GM12874 (cell line): ENCODE measurements at regions not wholly inside any gene's neighbourhood (a gene's known extent, or its start where the extent isn't known, plus 50 kb on each side); places are given as distances from the start of the nearest gene placed in this dataset.
A peak's percentile ranks its signal among the peaks of the same experiment; 100 is the strongest.

Source experiments
- TF ChIP-seq, protein P1 (sequence below): IDR thresholded peaks from 2 replicates; pipeline ENCODE4 v1.5.1; 2011; ENCODE audit warnings: low read depth, mild to moderate bottlenecking, control low read depth, low read length, moderate library complexity; ENCODE audit not compliant: insufficient read depth

DNA sequence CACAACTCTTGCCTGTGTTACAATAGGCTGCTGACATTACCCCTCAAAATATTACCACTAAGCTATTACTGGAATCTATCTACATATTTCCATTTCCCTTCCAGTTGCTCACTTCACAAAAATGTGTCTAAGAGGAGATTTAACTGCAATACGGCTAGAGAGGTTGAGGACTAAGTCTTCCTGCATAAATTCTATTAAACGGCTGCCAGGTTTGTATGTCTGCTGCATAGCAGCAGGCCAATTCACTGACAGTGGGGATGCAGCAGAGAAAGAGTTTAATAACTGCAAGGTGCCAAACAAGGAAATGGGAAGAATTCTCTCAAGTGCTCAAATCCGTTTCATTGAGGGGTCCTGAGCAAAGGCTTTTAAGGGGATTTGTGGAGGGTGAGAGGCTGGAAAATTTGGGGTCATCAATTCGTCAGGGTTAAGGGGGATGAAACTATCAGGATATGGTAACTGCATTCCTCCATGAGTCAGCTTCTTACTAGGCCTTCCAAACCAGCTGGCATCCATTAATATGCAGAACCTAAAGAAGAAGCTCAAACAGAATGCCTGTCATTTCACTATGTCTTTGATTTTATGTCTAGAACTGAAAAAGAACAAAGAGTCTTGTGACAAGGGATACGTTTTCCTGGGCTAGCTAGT, 675.6 kb downstream of the TBL1XR1 start:
- TF ChIP-seq, protein P1, sequence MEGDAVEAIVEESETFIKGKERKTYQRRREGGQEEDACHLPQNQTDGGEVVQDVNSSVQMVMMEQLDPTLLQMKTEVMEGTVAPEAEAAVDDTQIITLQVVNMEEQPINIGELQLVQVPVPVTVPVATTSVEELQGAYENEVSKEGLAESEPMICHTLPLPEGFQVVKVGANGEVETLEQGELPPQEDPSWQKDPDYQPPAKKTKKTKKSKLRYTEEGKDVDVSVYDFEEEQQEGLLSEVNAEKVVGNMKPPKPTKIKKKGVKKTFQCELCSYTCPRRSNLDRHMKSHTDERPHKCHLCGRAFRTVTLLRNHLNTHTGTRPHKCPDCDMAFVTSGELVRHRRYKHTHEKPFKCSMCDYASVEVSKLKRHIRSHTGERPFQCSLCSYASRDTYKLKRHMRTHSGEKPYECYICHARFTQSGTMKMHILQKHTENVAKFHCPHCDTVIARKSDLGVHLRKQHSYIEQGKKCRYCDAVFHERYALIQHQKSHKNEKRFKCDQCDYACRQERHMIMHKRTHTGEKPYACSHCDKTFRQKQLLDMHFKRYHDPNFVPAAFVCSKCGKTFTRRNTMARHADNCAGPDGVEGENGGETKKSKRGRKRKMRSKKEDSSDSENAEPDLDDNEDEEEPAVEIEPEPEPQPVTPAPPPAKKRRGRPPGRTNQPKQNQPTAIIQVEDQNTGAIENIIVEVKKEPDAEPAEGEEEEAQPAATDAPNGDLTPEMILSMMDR = no peak

DNA sequence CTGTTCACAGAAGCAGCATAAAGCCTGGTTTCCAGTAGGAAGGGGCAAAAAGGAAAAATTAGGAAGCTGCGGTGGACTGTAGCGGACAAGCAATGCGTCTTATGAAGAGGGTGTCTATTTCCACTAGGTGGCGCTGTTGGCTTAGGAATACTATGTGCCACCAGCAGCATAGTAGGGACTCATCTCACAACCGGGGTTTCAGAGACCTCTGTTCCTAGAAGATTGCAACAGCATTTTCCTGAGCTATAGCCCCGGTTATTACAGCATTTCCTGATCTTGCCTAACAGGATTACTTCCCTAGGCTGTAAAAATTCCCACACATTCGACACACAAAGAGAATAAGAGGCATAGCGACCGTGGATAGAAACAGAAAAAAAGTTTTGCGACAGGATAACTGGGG, 683.0 kb downstream of the TBL1XR1 start:
- TF ChIP-seq, protein P1 = peak; percentile 42; the same call in 1 of the 2 replicates

DNA sequence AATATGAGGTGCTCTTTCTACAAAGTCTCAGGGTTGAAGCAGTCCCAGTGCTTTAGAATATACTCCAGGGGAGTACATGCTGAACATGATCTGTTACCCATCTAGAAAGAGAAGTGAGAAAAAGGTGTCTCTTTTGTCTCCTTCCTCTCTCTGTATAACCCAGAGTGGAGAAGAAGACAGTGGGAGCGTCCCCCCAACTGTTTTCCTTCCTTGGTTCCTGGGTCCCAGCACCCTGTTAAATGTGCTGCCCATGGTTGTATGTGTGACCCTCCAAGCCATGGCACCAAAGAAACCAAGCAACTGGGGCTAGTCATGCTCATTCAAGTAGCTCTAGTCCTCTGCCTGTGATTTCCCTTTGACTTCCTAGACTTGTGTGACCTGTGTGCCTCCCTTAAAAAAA, 683.7 kb downstream of the TBL1XR1 start:
- TF ChIP-seq, protein P1 = no peak

DNA sequence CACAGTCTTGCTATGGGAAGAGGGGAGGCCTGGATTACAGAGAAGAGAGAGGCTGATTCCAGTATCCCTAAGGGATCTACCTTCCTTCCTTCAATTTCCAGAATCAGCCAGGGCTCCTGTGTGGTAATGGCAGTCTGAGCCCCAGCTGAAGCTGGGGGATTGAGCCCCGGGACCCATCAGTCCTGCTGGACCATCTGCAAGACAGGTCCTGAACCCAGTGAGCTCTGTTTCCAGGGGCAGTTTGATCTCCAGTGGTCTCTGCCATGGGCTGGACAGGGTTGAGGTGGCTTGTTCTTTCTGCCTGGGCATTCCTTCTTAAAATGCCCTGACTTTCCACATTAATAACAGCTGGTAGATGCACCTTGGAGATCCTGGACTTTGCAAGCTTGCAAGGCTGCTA, 685.2 kb downstream of the TBL1XR1 start:
- TF ChIP-seq, protein P1 = no peak

DNA sequence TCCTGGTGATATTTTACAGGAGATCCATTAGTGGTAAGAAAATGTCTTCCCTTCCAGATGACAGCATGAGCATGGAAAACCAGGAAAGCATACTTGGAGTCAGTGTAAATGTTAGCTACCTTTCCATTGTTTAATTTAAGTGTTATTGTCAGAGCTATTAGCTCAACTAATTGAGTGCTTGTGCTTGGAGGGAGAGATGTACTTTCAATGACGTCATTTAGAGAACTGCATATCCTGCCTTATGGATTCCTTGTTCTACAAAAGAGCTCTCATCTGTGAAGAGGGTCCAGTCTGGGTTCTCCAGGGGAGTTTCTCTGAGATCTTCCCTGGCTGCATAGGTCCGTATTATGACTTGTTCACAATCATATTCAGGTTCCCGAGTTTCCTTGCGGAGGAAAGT, 687.2 kb downstream of the TBL1XR1 start:
- TF ChIP-seq, protein P1 = no peak

DNA sequence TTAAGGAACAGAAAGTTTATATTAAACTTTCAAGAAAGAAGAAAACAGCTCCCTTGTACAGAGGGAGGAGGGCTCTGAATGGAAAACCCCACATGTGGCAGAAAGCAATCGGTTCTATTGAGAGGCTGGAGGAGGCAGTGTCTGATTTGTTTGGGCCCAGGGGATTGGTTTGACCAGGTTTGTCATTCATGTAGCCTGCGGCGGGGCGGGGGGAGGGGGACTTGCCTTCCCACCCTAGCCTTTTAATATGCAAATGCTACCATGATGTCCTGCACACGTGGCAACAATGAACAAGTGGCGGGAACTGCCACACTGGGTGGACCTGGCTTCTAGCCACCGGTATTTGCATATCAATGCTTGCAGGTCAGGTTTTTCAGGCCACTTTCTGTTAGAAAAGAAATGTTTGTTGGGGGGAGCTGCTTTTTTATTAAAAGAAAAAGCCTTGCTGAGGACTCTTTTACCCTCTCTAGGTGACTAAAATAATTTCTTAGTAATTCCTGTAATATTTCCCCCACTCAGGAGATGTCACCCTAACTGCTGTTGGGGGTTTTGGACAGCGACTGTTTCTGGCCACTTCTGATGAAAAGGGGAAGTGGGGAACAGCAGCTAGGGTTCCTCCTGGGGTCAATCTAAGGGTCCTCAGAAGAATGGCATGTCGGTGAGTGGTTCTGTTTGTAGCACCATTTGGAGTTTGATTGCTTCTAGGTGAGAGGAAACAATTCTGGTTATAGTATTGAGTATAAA, 691.2 kb downstream of the TBL1XR1 start:
- TF ChIP-seq, protein P1 = no peak

DNA sequence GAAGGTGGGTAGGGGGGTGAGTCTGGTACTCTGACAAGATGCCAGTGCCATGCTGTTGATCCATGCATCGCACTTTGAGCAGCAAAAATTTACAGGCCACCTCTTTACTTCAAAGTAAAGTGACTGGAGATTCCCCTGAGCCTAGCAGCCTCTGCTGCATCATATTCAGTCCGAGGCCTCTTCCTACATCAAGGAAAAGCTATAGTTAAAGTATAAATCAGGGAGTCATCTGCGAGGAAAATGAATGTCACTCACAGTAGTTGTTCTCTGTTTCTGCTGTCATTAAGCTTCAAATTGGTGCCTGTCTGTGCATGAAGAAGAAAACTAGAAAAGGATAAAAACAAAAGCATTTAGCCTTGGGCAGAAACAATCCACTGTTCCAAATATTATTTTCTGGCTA, 706.2 kb downstream of the TBL1XR1 start:
- TF ChIP-seq, protein P1 = no peak
